Hematopoietic multipotent progenitor cell treated with erythropoietin and hydrocortisone succinate and interleukin-3 and kit ligand, for 6 days (in vitro differentiated cells): ENCODE measurements at regions not wholly inside any gene's neighbourhood (a gene's known extent, or its start where the extent isn't known, plus 50 kb on each side); places are given as distances from the start of the nearest gene placed in this dataset.
"Not testable (repeated sequence)": the region's sequence is repeated elsewhere in the genome, so short reads cannot be mapped to it uniquely, and the experiment has no call there.

Source experiments
- DNase-seq: peaks from one replicate; pipeline ENCODE4 v3.0.0-alpha.2; 2015

GRCh38 chr1:197985351-197985750, 68.2 kb downstream of the LHX9 start:
- no peak for DNase-seq

- no peak for DNase-seq
Measured at GRCh38 chr1:197986817-197987216, 69.6 kb downstream of the LHX9 start.

DNA sequence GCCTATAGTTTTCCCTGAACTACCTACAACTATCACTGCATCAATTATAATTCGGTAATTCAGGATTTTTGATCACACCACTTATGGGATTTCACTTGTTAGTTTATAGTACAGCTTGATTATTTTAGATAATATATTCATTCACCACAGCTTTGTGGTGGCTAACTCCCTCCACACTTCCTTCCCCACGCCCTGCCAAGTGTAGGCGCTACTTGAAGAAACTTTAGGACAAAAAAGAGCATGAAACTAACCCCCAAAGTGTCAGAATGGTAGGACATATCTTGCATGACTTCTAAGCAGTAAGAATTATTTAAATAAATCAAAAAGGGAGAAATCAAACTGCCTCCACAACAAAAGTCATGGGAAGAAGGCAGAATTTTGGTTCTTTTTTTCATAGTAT, 70.1 kb downstream of the LHX9 start:
- peak; percentile 19 for DNase-seq

GRCh38 chr1:197988581-197988980, 71.4 kb downstream of the LHX9 start:
- not testable (repeated sequence) for DNase-seq

DNA sequence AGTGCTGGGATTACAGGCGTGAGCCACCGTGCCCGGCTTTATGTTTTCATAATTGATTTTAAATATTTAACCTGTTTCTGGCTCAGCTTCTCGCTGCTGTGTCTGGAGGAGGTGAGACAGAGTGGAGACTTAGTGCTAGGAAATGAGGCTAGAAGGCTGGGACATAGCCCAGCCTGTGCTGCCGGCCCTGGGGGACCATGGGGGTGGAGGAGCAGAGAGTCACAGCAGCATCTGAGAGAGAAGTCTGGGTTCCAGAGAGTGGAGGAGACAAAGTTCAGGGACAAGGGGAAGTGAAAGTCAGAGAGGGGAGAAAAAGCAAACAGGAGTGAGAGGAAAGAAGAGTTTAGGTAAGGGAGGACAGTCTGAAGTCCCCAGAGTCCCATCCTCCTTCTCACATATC, 71.9 kb downstream of the LHX9 start:
- no peak for DNase-seq

DNA sequence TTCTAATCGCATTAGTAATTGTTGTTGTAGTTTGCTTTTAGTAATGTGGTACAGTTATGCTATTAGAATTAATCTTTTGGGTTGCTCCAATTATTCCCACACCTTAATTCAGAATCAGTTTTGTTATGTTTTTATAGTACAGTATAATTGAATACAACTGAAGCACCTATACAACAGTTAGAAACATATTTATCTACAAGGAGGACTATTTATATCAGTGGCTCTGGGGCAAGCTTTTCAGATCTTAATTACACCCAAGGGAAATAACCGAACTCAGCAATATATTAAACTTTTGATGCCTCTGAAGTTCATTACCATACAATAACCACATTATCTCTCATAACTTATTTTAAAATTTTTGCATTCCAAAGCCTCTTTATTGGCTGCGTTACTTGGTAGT, 74.4 kb downstream of the LHX9 start:
- DNase-seq, result no peak

DNA sequence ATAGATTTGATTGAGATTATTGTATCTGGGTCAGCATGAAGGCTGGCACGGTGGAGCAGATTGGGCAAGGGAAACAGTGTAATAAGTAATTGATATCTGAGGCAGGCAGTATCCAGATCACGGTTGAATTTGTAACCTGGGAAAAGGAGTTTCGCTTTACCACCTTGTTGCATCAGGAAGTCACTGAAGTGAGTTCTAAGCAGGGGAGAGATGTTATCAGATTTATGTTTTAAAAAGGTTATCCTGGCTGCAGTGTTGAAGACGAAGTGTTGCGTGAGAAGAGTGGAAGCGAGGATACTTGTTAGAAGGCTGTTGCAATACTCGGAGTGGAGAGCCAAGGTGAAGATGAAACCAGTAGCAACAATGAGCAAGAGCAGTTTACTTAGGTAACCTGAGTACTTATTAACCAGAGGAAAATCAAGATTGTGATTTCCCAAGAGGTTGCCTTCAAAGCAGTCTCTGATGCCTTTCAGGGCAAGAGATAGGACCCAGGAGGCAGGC, 77.8 kb downstream of the LHX9 start:
- no peak for DNase-seq

DNA sequence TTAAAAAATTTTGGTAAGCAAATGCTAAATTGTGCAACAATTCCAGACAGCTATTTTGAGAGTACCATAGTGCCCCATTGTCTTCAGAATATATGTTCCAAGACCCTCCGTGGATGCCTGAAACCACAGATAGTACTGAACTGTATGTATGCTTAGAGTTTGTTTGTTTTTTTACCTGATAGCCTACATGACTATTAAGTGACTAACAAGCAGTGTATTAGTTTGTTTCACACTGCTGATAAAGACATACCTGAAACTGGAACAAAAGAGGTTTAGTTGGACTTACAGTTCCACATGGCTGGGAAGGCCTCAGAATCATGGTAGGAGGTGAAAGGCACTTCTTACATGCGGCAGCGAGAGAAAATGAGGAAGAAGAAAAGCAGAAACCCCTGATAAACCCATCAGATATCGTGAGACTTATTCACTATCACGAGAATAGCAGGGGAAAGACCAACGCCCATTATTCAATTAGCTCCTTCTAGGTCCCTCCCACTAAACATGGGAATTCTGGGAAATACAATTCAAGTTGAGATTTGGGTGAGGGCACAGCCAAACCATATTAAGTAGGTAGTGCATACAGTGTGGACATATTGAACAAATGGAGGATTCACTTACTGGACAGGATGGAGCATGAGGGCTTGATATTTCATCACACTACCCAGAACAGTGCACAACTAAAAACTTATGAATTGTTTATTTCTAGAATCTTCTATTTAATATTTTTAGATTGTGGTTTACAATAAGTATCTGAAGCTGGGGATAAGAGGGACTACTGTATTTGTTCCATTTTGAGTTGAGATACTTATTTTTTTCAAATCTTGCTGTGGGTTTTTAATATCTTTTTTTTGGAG, 78.5 kb downstream of the LHX9 start:
- no peak for DNase-seq

DNA sequence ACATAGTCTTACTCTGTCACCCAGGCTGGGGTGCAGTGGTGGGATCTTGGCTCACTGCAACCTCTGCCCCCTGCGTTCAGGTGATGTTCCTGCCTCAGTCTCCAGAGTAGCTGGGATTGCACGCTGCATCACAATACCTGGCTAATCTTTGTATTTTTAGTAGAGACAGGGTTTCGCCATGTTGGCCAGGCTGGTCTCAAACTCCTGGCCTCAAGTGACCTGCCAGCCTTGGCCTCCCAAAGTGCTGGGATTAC, 79.0 kb downstream of the LHX9 start:
- DNase-seq, result not testable (repeated sequence)

DNA sequence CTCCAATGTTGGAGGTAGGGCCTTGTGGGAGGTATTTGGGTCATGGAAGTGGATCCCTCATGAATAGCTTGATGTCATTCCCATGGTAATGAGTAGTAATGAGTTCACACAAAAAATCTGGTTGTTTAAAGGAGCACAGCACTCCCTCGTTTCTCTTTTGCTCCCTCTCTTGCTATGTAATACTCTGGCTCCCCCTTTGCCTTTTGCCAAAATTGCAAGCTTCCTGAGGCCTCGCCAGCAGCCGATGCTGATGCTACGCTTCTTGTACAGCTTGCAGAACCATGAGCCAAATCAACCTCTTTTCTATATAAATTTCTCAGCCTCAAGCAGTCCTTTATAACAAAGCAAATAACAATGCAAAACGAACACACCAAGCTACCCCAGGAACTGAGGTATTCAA, 80.9 kb downstream of the LHX9 start:
- DNase-seq, result no peak

DNA sequence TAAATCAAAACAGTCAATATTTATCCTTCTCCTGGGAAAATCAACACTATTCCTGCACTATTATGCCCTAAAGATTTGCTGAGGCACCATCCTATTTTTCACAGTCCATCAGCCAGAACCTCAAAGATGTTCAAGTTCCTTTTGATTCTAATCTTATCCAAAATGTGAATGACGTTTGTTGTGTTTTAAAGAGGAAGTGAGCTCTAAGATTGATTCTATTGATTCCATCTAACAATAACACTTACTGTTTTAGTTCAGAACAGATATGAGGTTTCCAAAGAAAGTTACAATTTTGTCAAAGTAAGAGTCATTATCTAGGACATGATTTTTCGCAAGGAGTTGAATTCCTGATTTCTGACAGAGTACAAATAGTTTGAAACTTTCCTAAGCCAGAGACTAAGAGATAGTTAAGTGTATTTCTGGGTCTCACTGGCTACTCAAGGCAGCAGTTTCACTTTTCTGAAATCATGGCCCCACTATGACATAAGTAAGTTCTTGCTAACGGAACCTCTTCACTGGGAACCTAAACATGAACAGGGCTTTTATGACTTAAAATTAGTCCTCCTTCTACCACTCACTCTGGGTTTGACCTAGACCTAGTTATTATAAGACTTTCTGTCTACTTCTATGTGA, 84.7 kb downstream of the LHX9 start:
- DNase-seq, result peak; percentile 43

DNA sequence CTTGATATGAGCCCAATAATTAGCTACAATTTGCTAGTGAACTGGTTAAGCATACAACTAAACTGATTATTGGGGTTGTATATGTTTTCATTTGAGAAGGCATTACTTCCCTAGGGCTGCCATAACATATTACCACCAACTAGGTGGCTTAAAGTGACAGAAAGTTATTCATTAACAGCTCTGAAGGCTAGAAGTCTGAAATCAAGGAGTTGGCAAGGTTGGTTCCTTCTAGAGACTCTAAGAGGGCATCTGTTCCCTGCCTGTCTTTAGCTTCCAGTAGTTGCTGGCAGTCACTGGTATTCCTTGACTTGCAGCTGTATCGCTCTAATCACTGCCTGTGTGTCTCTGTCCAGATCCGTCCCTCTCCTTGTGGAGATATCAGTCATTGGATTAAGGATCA, 86.3 kb downstream of the LHX9 start:
- DNase-seq, result no peak

DNA sequence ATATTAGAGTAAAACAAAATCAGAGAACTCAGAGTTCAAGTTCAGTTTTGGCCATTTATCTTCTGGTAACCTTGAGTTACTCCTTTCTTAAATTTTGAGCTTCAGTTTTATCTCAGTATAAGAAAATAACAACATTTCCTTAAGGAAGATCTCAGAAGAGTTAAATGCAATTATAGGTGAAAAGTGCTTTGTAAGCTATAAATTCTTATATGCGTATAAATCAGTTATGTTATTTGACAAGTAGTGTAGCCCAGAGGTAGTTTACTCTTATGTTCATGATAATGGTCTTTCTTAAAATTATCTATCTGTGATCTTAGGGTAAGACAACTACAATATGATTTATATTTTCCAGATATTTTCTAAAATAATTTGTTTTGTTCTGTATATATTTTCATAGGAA, 89.8 kb downstream of the LHX9 start:
- DNase-seq, result no peak

GRCh38 chr1:198007687-198008607, 90.8 kb downstream of the LHX9 start:
- DNase-seq, result no peak

DNA sequence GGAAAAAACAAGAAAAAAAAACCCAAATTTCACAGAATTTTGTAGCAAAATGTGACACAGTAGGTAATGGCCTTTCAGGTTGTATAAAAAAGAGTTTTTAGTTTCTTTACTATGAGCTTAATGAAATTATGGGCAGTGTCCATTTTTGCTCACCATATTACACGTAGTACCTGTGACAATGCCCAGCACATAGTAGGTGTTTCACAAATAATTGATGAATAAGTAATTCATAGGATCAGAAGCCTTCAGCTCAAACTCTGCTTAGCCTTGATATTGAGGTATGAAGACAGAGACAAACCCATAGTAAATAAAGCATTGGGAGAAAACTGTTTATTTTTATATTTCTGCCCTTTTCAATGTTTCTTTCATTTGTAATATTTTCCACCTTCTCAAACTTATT, 97.2 kb downstream of the LHX9 start:
- DNase-seq, result no peak

GRCh38 chr1:198015309-198015708, 98.1 kb downstream of the LHX9 start:
- no peak for DNase-seq

DNA sequence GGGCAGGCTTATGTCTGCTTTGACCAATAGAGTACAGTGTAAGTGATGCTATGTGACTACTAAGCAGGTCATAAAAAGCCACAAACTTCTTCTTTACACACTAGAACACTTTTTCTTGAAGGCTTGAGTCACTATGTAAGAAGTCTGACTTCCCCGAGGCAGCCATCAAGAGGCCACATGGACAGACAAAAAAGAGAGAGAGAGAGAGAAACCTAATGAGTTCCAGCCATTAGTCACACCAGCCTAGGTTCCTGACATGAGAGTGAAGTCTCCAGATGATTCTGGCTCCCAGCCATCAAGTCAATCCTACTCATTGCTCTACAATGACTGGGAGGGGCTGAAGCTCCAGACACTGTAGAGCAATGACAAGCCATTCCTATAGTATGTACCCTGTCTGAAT, 101.4 kb downstream of the LHX9 start:
- DNase-seq, result no peak

DNA sequence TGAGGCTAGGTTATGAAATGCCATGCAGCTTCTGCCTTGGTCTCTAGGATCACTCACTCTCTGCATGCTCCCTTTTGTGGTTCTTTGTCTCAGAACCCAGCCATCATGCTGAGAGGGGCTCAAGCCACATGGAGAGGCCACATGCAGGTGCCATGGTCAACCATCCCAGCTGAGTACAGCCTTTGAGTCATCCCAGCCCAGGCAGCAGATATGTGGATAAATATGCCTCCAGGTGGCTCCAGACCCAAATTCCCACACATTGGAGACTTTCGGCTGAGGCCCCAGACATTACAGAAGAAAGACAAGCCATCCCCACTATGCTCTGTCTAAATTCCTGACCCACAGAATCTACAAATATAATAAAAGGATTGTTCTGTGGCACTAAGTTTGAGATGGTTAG, 102.0 kb downstream of the LHX9 start:
- no peak for DNase-seq

DNA sequence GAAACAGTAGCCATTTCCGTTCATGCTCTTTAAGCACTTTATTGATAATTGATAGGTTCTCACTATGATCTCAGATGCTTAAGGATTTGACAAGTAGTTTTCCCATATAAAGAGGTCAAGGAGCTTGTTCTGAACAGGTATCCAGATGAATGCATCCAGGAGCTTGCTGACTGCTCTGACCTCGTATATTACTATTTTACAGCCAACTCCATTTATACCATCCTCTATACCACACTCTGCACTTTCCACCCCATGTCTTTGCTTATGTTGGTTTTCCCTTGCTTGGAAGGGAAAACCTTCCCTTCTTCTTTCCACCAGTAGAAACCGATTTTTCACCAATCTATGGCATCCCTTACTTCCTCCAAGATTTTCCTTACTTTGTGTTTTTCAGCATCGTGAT, 107.2 kb downstream of the LHX9 start:
- DNase-seq, result no peak

DNA sequence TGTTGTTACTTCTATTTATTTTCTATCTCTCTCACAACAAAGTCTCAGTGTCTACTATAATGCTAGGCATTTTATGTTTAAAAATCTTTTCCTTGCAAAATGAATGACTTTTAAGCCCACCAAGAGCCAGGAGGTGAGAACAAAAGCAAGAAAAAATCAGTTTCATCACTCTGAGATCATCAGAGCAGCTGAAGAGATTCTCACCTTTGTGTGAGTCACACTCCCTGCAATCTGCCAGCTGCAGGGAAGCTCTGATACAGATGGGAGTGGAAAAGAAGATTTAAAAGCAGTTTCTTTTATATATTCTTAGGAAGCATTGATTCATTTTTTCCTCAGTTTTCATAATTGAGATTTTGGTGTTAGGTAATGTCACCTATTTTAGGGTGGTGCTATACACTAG, 107.6 kb downstream of the LHX9 start:
- no peak for DNase-seq

- no peak for DNase-seq
Measured at GRCh38 chr1:198030682-198031081, 113.5 kb downstream of the LHX9 start.

DNA sequence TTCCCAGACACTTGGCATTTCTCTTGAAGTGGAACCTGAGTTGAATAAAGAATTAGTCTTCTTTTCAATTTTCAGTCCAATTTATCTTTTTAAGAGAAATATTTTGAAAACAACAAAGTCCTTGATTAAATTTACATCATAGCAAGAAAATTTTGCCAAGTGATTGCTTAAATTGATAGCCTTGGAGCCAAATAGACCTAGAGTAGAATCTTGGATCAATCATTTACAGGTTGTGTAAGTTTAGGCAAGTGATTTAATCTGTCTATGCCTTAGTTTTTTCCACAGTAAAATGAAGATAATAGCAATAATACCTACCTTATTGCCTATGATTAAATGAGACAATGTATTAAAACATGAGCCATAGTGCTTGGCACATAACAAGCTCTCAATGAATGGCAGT, 113.9 kb downstream of the LHX9 start:
- no peak for DNase-seq

GRCh38 chr1:198032668-198033067, 115.5 kb downstream of the LHX9 start:
- no peak for DNase-seq

DNA sequence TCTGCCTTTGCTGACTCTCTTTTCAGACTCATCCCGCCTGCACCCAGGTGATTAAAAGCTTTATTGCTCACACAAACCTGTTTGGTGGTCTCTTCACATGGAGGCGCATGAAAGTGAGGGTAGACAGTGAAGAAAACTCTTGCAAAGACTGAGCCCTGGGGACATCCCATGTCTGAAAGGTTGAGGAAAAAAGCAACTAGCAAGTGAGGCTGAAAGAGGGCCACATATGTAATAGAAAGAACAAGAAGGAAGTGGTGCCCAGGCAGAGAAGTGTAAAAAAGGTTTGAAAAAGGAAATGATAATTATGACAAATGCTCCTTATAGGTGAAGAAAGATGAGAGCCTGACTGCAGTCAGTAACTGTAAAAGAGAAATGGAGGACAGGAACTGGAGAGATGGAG, 115.9 kb upstream of the NEK7 start:
- DNase-seq, result no peak
